ENCODE measurements at regions not wholly inside any gene's neighbourhood (a gene's known extent, or its start where the extent isn't known, plus 50 kb on each side); places are given as distances from the start of the nearest gene placed in this dataset.

DNA sequence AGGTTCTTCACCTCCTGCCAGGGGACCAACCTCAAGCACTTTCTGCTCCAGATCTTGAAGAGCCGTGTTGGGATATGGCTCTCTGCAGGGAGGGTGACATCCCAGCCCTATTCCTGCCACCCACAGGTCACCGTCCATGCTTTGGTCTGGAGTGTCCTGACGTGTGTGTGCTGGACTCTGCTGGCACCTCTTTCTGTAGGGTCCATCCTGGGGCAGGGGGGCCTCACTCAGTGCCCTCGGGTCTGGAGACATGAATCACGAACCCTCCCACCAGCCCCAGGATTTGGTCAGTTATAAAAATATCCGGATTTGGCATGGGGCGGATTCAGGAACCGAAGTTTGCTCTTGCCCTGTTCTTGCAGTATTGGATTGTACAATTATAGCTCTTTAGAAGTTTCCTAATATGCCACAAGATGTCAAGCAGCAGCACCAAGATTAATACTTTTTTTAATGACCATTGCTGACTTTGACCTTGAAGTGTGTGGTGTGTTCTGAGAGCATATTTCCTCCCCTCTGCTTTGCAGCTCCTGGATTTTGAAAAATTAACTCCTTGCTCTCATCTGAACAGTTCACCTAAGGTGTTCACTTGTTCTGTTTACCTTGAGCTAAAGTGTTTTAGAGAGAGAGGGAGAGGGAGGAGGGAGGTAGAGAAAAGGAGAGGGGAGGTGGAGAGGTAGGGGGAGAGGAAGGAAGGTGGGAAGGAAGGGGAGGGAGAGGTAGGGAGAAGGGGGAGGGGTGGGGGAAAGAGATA, 95.4 kb upstream of the SHH start:
- CTCF ChIA-PET, result no interaction called here
- BruUV-seq (replicated peaks), result no TSS peak
- intact Hi-C loops (cut with micrococcal nuclease; ENCODE audit: unreplicated experiment), result no loop called here

GRCh38 chr7:155901176-155901575, 88.9 kb upstream of the SHH start:
- no TSS peak for BruUV-seq (replicated peaks)
- H3K9me3 ChIP-seq (ENCODE audit: control insufficient read depth, insufficient read depth, low read depth, low read length), result peaks cover 2% of the 10 kb centered on the region; the same call in 1 of the 2 replicates
- no peak overlapping the region for H3K4me3 ChIP-seq (ENCODE audit: low read depth in 2 of 2, low read length in 2 of 2)
- no peak overlapping the region for H3K27ac ChIP-seq (ENCODE audit: low read length)
- in situ Hi-C loops (cut with HindIII; ENCODE audit: low pct_unique_long_range_greater_than_20kb, low sequenced_read_pairs) (no loop called here), intact Hi-C loops (cut with micrococcal nuclease; ENCODE audit: unreplicated experiment) (no loop called here)
- ATAC-seq (no peak), DNase-seq (ENCODE audit: low read depth, low spot score) (no peak)
- ChIA-PET POLR2A (no interaction called here), CTCF (no interaction called here)
- no peaks in the 10 kb centered on the region for H3K36me3 ChIP-seq (ENCODE audit: control insufficient read depth, insufficient read depth, low read length)
- no peaks in the 10 kb centered on the region for H3K27me3 ChIP-seq (ENCODE audit: control insufficient read depth, insufficient read depth, low read length)
- TF ChIP-seq POLR2AphosphoS5 (IDR thresholded peaks at IDR 0.05; ENCODE audit: low read depth, low read length), result no peak
- TF ChIP-seq REST (IDR thresholded peaks at IDR 0.05; ENCODE audit: insufficient read depth in 1 of 2, low read depth in 2 of 2, low read length in 1 of 2), result no peak
- TF ChIP-seq SIN3A (IDR thresholded peaks at IDR 0.05; ENCODE audit: borderline replicate concordance, insufficient read depth, low read depth, low read length), result no peak
- peaks cover 8% of the 10 kb centered on the region for H3K4me1 ChIP-seq (ENCODE audit: control insufficient read depth, insufficient read depth, low read length)

More for the DNA sequence above, 95.4 kb upstream of the SHH start:
- no peaks in the 10 kb centered on the region for H3K36me3 ChIP-seq (ENCODE audit: control insufficient read depth, insufficient read depth, low read length)
- H3K27me3 ChIP-seq (ENCODE audit: control insufficient read depth, insufficient read depth, low read length), result no peaks in the 10 kb centered on the region
- POLR2A ChIA-PET, result no interaction called here
- no peaks in the 10 kb centered on the region for H3K9me3 ChIP-seq (ENCODE audit: control insufficient read depth, insufficient read depth, low read depth, low read length)
- in situ Hi-C loops (cut with HindIII; ENCODE audit: low pct_unique_long_range_greater_than_20kb, low sequenced_read_pairs), result no loop called here
- DNase-seq (ENCODE audit: low read depth, low spot score), result no peak
- TF ChIP-seq SIN3A (IDR thresholded peaks at IDR 0.05; ENCODE audit: borderline replicate concordance, insufficient read depth, low read depth, low read length) (no peak), CTCF (IDR thresholded peaks at IDR 0.05) (no peak), REST (IDR thresholded peaks at IDR 0.05; ENCODE audit: insufficient read depth in 1 of 2, low read depth in 2 of 2, low read length in 1 of 2) (no peak), TCF7L2 (IDR thresholded peaks at IDR 0.05; ENCODE audit: low read depth, low read length) (no peak), POLR2AphosphoS5 (IDR thresholded peaks at IDR 0.05; ENCODE audit: low read depth, low read length) (no peak)
- peaks cover 2% of the 10 kb centered on the region; the same call in 1 of the 2 replicates for H3K4me1 ChIP-seq (ENCODE audit: control insufficient read depth, insufficient read depth, low read length)
- H3K27ac ChIP-seq (ENCODE audit: low read length), result 0 out of 2 replicates have a peak overlapping the region, but pooled peaks have one; percentile 35
- ATAC-seq, result no peak
- no peak overlapping the region for H3K4me3 ChIP-seq (ENCODE audit: low read depth in 2 of 2, low read length in 2 of 2)

Data from Panc1 (cell line).